Endothelial cell of umbilical vein (primary cell): ENCODE measurements at regions not wholly inside any gene's neighbourhood (a gene's known extent, or its start where the extent isn't known, plus 50 kb on each side); places are given as distances from the start of the nearest gene placed in this dataset.
A peak's percentile ranks its signal among the peaks of the same experiment; 100 is the strongest.

Experiments used
- BruUV-seq: library from RNA; stranded (reverse); fragments of 400-500 nt; replicated peaks from 2 replicates; lab custom pipeline; 2021; lab: Mats Ljungman, UMichigan
- CTCF ChIA-PET: fragments of 300-600, 350-600 bp; sonication (Branson Sonifier 250); formaldehyde crosslinking; loops from one replicate; lab custom pipeline; 2021; ENCODE audit warnings: antibody characterized with exemption, inconsistent platforms; lab: Charles Lee
- POLR2A ChIA-PET: fragments of 300-600, 350-600 bp; sonication (Branson Sonifier 250); formaldehyde crosslinking; loops from one replicate; lab custom pipeline; 2021; ENCODE audit warnings: antibody characterized with exemption, inconsistent platforms; lab: Charles Lee
- DNase-seq: peaks from one replicate; pipeline ENCODE4 v3.0.0-alpha.2; 2011; ENCODE audit warnings: low read depth, low spot score
- FAIRE-seq: peaks from 2 replicates; lab custom pipeline; 2011; peaks lifted over from hg19 to GRCh38; lab: Jason Lieb, UNC
- H2AFZ ChIP-seq: 2 replicates; pipeline ENCODE4 v1.6.0; 2012; ENCODE audit warnings: low read depth, low read length, control low read depth, inconsistent platforms
- H3K27ac ChIP-seq: 2 replicates; pipeline ENCODE4 v1.5.1; 2011; ENCODE audit warnings: low read depth, mild to moderate bottlenecking, control low read depth, low read length, moderate library complexity; ENCODE audit not compliant: insufficient read depth
- H3K27me3 ChIP-seq, 2 experiments: 2 replicates each; pipeline versions ENCODE4 v1.6.0 to v1.6.1; 2011; ENCODE audit warnings: low read length in 2 of 2, mixed read lengths in 1 of 2; ENCODE audit not compliant: control insufficient read depth in 2 of 2, insufficient read depth in 2 of 2
- H3K36me3 ChIP-seq, 2 experiments: 2 replicates in 1 of 2; 3 replicates in 1 of 2; pipeline ENCODE4 v1.5.1; 2011; ENCODE audit warnings: low read length in 2 of 2, mild to moderate bottlenecking in 1 of 2, moderate library complexity in 1 of 2; ENCODE audit not compliant: control insufficient read depth in 2 of 2, insufficient read depth in 2 of 2; ENCODE audit errors: extremely low read depth in 1 of 2
- H3K4me1 ChIP-seq: 3 replicates; pipeline ENCODE4 v1.5.1; 2011; ENCODE audit warnings: mild to moderate bottlenecking, low read length; ENCODE audit not compliant: control insufficient read depth, insufficient read depth; ENCODE audit errors: extremely low read depth
- H3K4me2 ChIP-seq: 2 replicates; pipeline ENCODE4 v1.6.1; 2011; ENCODE audit warnings: low read length, control low read depth, mixed read lengths; ENCODE audit not compliant: insufficient read depth
- H3K4me3 ChIP-seq, 3 experiments: fragments of 200-600 bp in 1 of 3; sonication (generic), shearing (Covaris generic) in 1 of 3; replicated peaks in 1 of 3; 2 replicates each; pipeline ENCODE4 v1.5.1; 2011 to 2016; ENCODE audit warnings: control low read depth in 3 of 3, low read length in 3 of 3, mild to moderate bottlenecking in 2 of 3, inconsistent platforms in 1 of 3, low read depth in 1 of 3, moderate library complexity in 1 of 3; ENCODE audit not compliant: insufficient read depth in 1 of 3
- H3K79me2 ChIP-seq: 2 replicates; pipeline ENCODE4 v1.6.0; 2012; ENCODE audit warnings: low read length, inconsistent platforms; ENCODE audit not compliant: control insufficient read depth, insufficient read depth
- H3K9ac ChIP-seq: replicated peaks from 2 replicates; pipeline ENCODE3; 2011; ENCODE audit warnings: low read length, control low read depth; ENCODE audit not compliant: insufficient read depth; ENCODE audit errors: extremely low read depth
- H3K9me1 ChIP-seq: replicated peaks from 3 replicates; pipeline ENCODE4 v1.6.0; 2011; ENCODE audit warnings: mild to moderate bottlenecking, low read length; ENCODE audit not compliant: control insufficient read depth, insufficient read depth; ENCODE audit errors: extremely low read depth
- H3K9me3 ChIP-seq: replicated peaks from 2 replicates; pipeline ENCODE4 v1.5.1; 2012; ENCODE audit warnings: low read length, inconsistent platforms; ENCODE audit not compliant: control insufficient read depth, insufficient read depth
- H4K20me1 ChIP-seq: replicated peaks from 2 replicates; pipeline ENCODE3; 2011; ENCODE audit warnings: mild to moderate bottlenecking, low read length; ENCODE audit not compliant: control insufficient read depth, insufficient read depth; ENCODE audit errors: extremely low read depth
- EZH2 ChIP-seq: IDR thresholded peaks from 2 replicates; pipeline ENCODE4 v1.6.1; 2012; ENCODE audit warnings: borderline replicate concordance, low read depth, mild to moderate bottlenecking, moderate library complexity, low read length, inconsistent platforms; ENCODE audit not compliant: severe bottlenecking
- FOS ChIP-seq: IDR thresholded peaks from 2 replicates; pipeline ENCODE4 v1.6.1; 2011; ENCODE audit warnings: mild to moderate bottlenecking, low read length, moderate library complexity, borderline replicate concordance; ENCODE audit not compliant: insufficient read depth
- GATA2 ChIP-seq: IDR thresholded peaks from 2 replicates; pipeline ENCODE4 v1.7.0; 2011; ENCODE audit warnings: low read depth, mild to moderate bottlenecking, moderate library complexity, mixed read lengths, low read length; ENCODE audit not compliant: insufficient read length, insufficient read depth
- JUN ChIP-seq: IDR thresholded peaks from 2 replicates; pipeline ENCODE4 v1.6.1; 2011; ENCODE audit warnings: borderline replicate concordance, low read depth; ENCODE audit not compliant: insufficient read length, insufficient read depth
- MYC ChIP-seq: IDR thresholded peaks from one replicate; pipeline ENCODE4 v1.6.1; 2011; ENCODE audit warnings: mild to moderate bottlenecking, low read depth, low read length
- POLR2A ChIP-seq: IDR thresholded peaks from 2 replicates; pipeline ENCODE4 v1.6.1; 2012; ENCODE audit warnings: low read depth, mild to moderate bottlenecking, control low read depth, low read length
- POLR2AphosphoS5 ChIP-seq: IDR thresholded peaks from 2 replicates; pipeline ENCODE4 v1.6.1; 2012; ENCODE audit warnings: low read depth, mild to moderate bottlenecking, control low read depth, low read length, moderate library complexity; ENCODE audit not compliant: insufficient read depth
- dilution Hi-C: fragments of 300-500 bp; cut with MboI; formaldehyde crosslinking; loops from one replicate; pipeline ENCODE4 v1.15.0; 2019; ENCODE audit warnings: low sequenced_read_pairs; ENCODE audit not compliant: extremely low pct_ligation_motif_present
- intact Hi-C: fragments of 100-400 bp; cut with micrococcal nuclease; formaldehyde crosslinking; loops from one replicate; pipeline ENCODE4 v1.10.0; 2022
- TF ChIP-seq, protein P1 (sequence below): IDR thresholded peaks from 2 replicates; pipeline ENCODE4 v1.6.1; 2011; ENCODE audit not compliant: insufficient read depth, insufficient read length
- TF ChIP-seq, protein P2 (sequence below), 2 donors: IDR thresholded peaks; 1 replicate in 1 of 2; 2 replicates in 1 of 2; pipeline ENCODE4 v1.5.1; 2011; ENCODE audit warnings: low read length in 2 of 2, mild to moderate bottlenecking in 2 of 2, moderate library complexity in 2 of 2, control low read depth in 1 of 2, inconsistent platforms in 1 of 2, low read depth in 1 of 2; ENCODE audit not compliant: insufficient read depth in 1 of 2; ENCODE audit errors: extremely low read depth in 1 of 2

DNA sequence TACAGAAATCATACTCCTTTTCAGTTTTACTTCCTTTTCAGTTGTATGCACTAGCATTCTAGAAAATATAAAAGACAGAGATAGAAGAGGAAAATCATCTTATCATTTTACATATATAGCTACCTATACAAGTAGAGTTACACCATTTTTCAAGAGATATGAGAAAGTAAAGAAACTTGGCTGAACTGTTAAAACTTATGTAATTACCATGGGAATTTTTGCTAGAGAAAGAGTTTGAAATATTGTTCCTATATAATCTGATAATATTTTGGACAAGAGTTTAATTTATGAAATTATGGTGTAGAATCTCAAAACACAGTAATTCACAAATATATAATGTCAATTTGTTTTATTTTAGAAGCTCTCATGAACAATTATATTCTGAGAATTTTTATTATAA, 180.8 kb downstream of the PLPPR4 start:
- no peak overlapping the region for H2AFZ ChIP-seq
- no peaks in the 10 kb centered on the region for H3K27me3 ChIP-seq
- no peak overlapping the region for H3K4me3 ChIP-seq
- no peak overlapping the region for H3K9ac ChIP-seq
- intact Hi-C loops (no loop called here), dilution Hi-C loops (no loop called here)
- no peaks in the 10 kb centered on the region for H3K79me2 ChIP-seq
- CTCF ChIA-PET: interaction anchor here (0.6 kb wide), 1 partner anchor 72 kb away, joined by 3 read pairs; no protein-coding TSS in a partner anchor
- no peaks in the 10 kb centered on the region for H3K9me1 ChIP-seq
- no peak for FAIRE-seq
- H3K9me3 ChIP-seq: no peaks in the 10 kb centered on the region
- H3K27ac ChIP-seq: no peak overlapping the region
- TF ChIP-seq, protein P1, sequence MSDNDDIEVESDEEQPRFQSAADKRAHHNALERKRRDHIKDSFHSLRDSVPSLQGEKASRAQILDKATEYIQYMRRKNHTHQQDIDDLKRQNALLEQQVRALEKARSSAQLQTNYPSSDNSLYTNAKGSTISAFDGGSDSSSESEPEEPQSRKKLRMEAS: no peak
- TF ChIP-seq, protein P2, sequence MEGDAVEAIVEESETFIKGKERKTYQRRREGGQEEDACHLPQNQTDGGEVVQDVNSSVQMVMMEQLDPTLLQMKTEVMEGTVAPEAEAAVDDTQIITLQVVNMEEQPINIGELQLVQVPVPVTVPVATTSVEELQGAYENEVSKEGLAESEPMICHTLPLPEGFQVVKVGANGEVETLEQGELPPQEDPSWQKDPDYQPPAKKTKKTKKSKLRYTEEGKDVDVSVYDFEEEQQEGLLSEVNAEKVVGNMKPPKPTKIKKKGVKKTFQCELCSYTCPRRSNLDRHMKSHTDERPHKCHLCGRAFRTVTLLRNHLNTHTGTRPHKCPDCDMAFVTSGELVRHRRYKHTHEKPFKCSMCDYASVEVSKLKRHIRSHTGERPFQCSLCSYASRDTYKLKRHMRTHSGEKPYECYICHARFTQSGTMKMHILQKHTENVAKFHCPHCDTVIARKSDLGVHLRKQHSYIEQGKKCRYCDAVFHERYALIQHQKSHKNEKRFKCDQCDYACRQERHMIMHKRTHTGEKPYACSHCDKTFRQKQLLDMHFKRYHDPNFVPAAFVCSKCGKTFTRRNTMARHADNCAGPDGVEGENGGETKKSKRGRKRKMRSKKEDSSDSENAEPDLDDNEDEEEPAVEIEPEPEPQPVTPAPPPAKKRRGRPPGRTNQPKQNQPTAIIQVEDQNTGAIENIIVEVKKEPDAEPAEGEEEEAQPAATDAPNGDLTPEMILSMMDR (IDR thresholded peaks at IDR 0.05; ENCODE audit: extremely low read depth in 1 of 2, insufficient read depth in 1 of 2, low read depth in 1 of 2, low read length in 2 of 2): no peak
- no peak for TF ChIP-seq MYC
- H3K4me1 ChIP-seq: peaks cover 14% of the 10 kb centered on the region
- no TSS peak for BruUV-seq
- DNase-seq: no peak
- no peak overlapping the region for H3K4me2 ChIP-seq
- no peaks in the 10 kb centered on the region for H3K36me3 ChIP-seq
- H4K20me1 ChIP-seq: no peaks in the 10 kb centered on the region
- POLR2A ChIA-PET: no interaction called here

DNA sequence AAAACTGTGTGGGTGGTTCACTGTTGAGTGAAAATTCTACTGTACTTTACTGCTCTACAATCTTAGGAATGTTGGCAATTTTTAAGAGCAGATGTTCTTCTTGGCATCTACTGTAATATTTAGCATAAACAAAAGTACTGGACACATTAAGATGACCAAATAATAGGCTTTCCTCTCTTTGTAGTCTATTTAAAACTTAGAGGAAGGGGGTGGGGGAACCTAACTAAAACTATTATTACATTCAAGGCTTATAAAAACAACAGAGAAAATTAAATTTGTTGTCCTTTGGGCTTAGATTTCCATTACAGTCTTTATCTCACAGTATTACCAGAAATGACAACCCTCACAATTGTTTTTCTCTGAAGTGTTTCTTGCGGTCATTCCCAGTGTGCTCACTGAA, 181.2 kb downstream of the PLPPR4 start:
- BruUV-seq: no TSS peak
- H3K79me2 ChIP-seq: no peaks in the 10 kb centered on the region
- DNase-seq (peak; percentile 79), FAIRE-seq (peak; percentile 8)
- intact Hi-C loops: no loop called here
- no peak overlapping the region for H3K4me2 ChIP-seq
- peaks cover 14% of the 10 kb centered on the region for H3K4me1 ChIP-seq
- H3K4me3 ChIP-seq: no peak overlapping the region
- POLR2A ChIA-PET: no interaction called here
- TF ChIP-seq, protein P1: no peak
- TF ChIP-seq GATA2 (no peak), POLR2A (no peak), JUN (no peak), FOS (no peak), MYC (no peak), EZH2 (no peak), POLR2AphosphoS5 (no peak)
- TF ChIP-seq, protein P2 (IDR thresholded peaks at IDR 0.05; ENCODE audit: extremely low read depth in 1 of 2, insufficient read depth in 1 of 2, low read depth in 1 of 2, low read length in 2 of 2): no peak
- no peaks in the 10 kb centered on the region for H3K9me3 ChIP-seq
- no peaks in the 10 kb centered on the region for H3K36me3 ChIP-seq
- H3K27me3 ChIP-seq: no peaks in the 10 kb centered on the region
- peak overlapping the region; percentile 12 for H3K27ac ChIP-seq
- no peak overlapping the region for H3K9ac ChIP-seq
- no peaks in the 10 kb centered on the region for H4K20me1 ChIP-seq
- H3K9me1 ChIP-seq: no peaks in the 10 kb centered on the region
- dilution Hi-C loops: no loop called here
- no peak overlapping the region for H2AFZ ChIP-seq
- CTCF ChIA-PET: interaction anchor here (0.6 kb wide), 1 partner anchor 73 kb away, joined by 3 read pairs; no protein-coding TSS in a partner anchor
